Choroid plexus epithelial cell (primary cell): ENCODE measurements at regions not wholly inside any gene's neighbourhood (a gene's known extent, or its start where the extent isn't known, plus 50 kb on each side); places are given as distances from the start of the nearest gene placed in this dataset.

Experiments used
- DNase-seq: peaks from one replicate; pipeline ENCODE4 v3.0.0-alpha.2; 2010; ENCODE audit warnings: low read depth
- H3K4me3 ChIP-seq: 2 replicates; pipeline ENCODE4 v1.5.1; 2011; ENCODE audit warnings: low read depth, mild to moderate bottlenecking, control low read depth, low read length, moderate library complexity
- TF ChIP-seq, protein P1 (sequence below): conservative IDR thresholded peaks from 2 replicates; pipeline ENCODE4 v1.5.1; 2011; ENCODE audit warnings: low read depth, mild to moderate bottlenecking, control low read depth, inconsistent platforms, low read length, moderate library complexity

DNA sequence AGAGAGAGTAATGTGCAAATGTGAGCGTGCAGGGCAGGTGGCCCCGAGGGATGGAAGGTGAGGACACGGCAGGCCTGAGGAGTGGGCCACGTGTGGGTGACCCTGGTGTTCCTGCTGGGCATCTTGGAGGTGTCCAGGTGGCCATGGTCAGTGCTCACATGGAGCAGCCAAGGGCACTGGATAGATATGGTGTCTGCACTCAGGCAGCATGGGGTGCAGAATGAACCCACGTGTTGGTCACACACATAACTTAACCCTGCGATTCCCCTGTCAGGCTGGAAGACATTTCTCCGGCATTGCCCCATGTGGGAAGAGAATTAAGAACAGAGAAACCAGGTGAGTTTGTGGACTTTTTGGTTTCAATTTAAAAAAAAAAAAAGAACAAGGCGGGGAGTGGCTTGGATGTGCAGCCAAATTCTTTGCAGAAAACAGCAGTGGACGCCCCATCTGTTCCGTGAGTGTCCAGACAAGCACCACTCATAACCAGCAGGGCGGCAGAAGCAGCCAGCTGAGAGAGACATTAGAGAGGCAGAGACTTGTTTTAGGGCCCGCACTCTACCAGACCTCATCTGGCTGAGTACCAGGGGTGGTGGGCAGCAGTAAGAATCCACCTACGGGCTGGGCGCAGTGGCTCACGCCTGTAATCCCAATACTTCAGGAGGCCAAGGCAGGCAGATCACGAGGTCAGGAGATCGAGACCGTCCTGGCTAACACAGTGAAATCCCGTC is 249.8 kb downstream of the ACKR3 start:
- TF ChIP-seq, protein P1, sequence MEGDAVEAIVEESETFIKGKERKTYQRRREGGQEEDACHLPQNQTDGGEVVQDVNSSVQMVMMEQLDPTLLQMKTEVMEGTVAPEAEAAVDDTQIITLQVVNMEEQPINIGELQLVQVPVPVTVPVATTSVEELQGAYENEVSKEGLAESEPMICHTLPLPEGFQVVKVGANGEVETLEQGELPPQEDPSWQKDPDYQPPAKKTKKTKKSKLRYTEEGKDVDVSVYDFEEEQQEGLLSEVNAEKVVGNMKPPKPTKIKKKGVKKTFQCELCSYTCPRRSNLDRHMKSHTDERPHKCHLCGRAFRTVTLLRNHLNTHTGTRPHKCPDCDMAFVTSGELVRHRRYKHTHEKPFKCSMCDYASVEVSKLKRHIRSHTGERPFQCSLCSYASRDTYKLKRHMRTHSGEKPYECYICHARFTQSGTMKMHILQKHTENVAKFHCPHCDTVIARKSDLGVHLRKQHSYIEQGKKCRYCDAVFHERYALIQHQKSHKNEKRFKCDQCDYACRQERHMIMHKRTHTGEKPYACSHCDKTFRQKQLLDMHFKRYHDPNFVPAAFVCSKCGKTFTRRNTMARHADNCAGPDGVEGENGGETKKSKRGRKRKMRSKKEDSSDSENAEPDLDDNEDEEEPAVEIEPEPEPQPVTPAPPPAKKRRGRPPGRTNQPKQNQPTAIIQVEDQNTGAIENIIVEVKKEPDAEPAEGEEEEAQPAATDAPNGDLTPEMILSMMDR = peak; percentile 3
- DNase-seq = no peak
- no peak overlapping the region for H3K4me3 ChIP-seq

DNA sequence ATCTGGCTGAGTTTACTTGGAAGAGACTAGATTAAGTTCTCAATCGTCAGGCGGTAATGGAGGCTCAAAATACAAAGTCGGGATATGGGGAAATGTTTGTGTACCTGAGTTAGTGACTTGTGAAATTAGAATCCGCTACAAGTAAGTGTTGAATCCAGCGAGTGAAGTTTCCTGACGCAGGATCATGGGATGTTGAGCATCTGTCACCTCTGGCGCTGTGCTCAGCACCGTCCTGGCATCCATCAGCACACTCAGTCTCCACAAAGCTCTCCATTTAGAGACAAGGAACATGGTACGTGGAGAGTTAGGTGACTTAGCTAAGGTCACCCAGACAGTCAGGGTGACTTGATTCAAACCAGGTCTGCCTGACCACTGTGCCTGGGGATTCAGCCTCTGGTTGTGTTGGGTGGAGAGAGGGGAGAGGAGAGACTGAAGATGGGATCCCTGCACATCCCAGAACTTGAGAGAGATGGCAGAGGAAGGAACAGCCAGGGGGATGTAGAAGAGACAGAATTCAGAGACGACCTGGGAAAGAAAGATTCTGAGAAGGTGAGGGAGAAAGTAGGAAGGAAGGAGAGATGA is 251.2 kb downstream of the ACKR3 start:
- DNase-seq = no peak
- TF ChIP-seq, protein P1 = no peak
- H3K4me3 ChIP-seq = no peak overlapping the region

DNA sequence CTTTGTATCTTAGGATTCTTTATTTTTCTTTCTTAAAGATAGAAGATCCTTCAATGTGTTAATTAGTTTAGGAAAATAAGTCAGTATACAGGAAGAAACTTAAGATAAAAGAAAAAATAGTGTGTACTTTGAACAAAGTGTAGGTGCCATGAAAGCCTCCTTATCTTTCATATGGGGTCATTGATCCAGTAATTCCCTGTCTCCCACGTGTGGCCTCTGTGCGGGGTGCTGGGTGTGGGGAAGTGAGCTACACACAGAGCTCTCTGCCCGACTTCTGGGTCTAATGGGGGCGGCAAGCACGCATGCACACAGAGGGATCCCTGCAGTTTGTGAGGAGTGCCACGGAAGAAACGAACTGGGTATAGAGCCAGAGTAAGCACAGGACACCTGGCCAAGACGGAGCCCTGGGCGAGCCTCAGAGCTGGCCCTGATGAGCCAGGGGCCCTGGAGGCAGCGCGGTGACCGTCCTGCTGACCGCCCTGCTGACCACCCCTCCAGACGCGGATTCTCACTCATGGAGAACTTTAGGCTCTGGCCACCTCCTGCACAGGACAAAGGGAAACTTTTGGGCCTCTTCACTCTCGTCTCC is 253.5 kb downstream of the ACKR3 start:
- TF ChIP-seq, protein P1 = no peak
- no peak for DNase-seq
- H3K4me3 ChIP-seq = no peak overlapping the region

DNA sequence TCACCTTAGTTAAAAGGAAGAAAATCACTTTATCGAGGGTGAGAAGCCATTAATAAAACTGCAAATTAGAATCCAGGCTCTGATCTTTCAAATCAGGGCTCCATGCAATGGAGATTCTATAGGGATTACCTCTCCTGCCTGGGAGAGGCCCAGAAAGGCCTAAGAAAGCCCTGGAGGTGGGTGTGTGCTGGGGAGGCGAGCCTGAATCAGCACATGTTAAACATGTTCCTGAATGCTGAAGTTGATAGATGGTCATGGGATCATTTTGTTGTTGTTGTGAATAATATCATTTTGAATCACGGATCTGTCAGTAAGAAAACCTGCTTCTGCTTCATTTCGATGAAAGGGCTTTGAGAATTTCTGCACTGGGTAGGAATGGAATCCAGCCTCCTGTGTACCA is 254.3 kb downstream of the ACKR3 start:
- TF ChIP-seq, protein P1 = no peak
- H3K4me3 ChIP-seq = no peak overlapping the region
- no peak for DNase-seq

DNA sequence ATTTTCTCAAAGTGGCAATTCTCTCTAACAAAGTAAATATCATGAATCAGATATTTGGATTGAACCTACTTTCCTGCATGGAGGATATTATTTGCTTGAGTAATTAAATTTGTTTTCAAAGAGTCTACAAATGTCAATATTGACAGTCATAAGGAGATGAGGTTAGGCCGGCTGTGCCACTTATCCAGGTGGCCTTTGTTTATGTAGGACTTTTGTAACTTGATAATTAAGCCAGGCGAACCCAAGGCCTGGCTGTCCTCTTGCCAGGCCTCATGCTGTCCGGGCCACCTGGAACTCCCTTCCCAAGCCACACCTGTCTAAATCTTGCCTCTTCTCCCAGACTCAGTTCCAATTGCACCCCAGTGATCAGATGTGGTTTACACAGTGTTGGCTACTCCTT is 255.2 kb downstream of the ACKR3 start:
- DNase-seq = no peak
- H3K4me3 ChIP-seq = no peak overlapping the region
- TF ChIP-seq, protein P1 = no peak

DNA sequence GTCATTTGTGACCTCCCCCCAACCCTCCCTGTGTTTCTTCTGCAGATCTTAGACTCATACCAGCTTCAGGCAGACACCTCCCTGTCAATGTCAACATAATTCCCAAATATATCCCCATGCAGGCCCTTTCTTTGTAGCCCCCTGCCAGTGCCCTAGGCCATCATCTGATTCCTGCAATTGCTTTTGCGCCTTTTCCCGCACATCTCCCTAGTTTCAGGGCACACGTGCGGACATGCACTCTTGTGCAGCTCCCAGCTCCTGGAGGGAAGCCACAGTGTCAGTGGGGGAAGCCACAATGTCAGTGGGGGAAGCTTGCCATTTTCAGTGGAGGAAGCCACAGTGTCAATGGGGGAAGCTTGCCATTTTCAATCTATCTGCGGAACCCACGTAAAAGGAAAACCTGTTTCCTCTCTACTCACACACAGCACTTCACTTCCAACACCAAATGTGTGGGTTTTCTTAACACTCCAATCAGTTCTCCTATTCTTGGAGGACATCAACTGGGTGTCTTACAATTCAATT is 256.4 kb downstream of the ACKR3 start:
- no peak overlapping the region for H3K4me3 ChIP-seq
- DNase-seq = no peak
- TF ChIP-seq, protein P1 = no peak
